Activated CD8-positive, alpha-beta T cell treated with anti-CD3 and anti-CD28 coated beads for 36 hours (primary cell): ENCODE measurements at regions not wholly inside any gene's neighbourhood (a gene's known extent, or its start where the extent isn't known, plus 50 kb on each side); places are given as distances from the start of the nearest gene placed in this dataset.

Experiments
- ATAC-seq: fragments of 200-7000 bp; cut with Tn5 transposase; one replicate; pipeline ENCODE4 v1.10.0; 2021; ENCODE audit warnings: mild to moderate bottlenecking, moderate library complexity
- CTCF ChIA-PET: fragments of 350-600 bp; sonication (Branson Sonifier 250); formaldehyde crosslinking; loops from one replicate; lab custom pipeline; 2021; ENCODE audit warnings: antibody characterized with exemption; lab: Charles Lee
- POLR2A ChIA-PET: fragments of 350-600 bp; sonication (Branson Sonifier 250); formaldehyde crosslinking; loops from one replicate; lab custom pipeline; 2021; ENCODE audit warnings: antibody characterized with exemption; lab: Charles Lee
- DNase-seq: peaks from one replicate; pipeline ENCODE4 v3.0.0-alpha.2; 2020
- H3K27ac Mint-ChIP-seq: one replicate; pipeline ENCODE4 v1.8.0; 2021; ENCODE audit warnings: mild to moderate bottlenecking, mixed read lengths
- H3K27me3 Mint-ChIP-seq: one replicate; pipeline ENCODE4 v1.8.0; 2021; ENCODE audit warnings: mixed read lengths
- H3K36me3 Mint-ChIP-seq: one replicate; pipeline ENCODE4 v1.8.0; 2021; ENCODE audit warnings: low read depth, mixed read lengths
- H3K4me1 Mint-ChIP-seq: one replicate; pipeline ENCODE4 v1.8.0; 2021; ENCODE audit warnings: low read depth, mixed read lengths
- H3K4me3 Mint-ChIP-seq: one replicate; pipeline ENCODE4 v1.8.0; 2021; ENCODE audit warnings: mild to moderate bottlenecking, moderate library complexity, mixed read lengths
- H3K9me3 Mint-ChIP-seq: one replicate; pipeline ENCODE4 v1.8.0; 2021; ENCODE audit warnings: mixed read lengths
- CTCF ChIP-seq: fragments of 200-600 bp; IDR thresholded peaks from one replicate; pipeline ENCODE4 v1.8.0; 2022; ENCODE audit warnings: antibody characterized with exemption, mild to moderate bottlenecking
- intact Hi-C: fragments of 100-400 bp; cut with micrococcal nuclease; formaldehyde crosslinking; loops from one replicate; pipeline ENCODE4 v1.10.0; 2022

GRCh38 chr10:83287374-83287773 is 851.9 kb upstream of the GHITM start:
- Mint-ChIP-seq H3K4me1 (no peaks in the 10 kb centered on the region), H3K9me3 (peaks cover 5% of the 10 kb centered on the region), H3K27me3 (no peaks in the 10 kb centered on the region), H3K36me3 (no peaks in the 10 kb centered on the region), H3K4me3 (no peak overlapping the region), H3K27ac (no peak overlapping the region)
- ATAC-seq (no peak), DNase-seq (no peak)
- POLR2A ChIA-PET, result no interaction called here
- CTCF ChIA-PET, result no interaction called here
- TF ChIP-seq CTCF, result no peak
- intact Hi-C loops, result no loop called here

GRCh38 chr10:83289373-83289772 is 849.9 kb upstream of the GHITM start:
- Mint-ChIP-seq H3K27ac (no peak overlapping the region), H3K27me3 (no peaks in the 10 kb centered on the region), H3K4me3 (no peak overlapping the region), H3K9me3 (peaks cover 8% of the 10 kb centered on the region), H3K36me3 (no peaks in the 10 kb centered on the region), H3K4me1 (no peaks in the 10 kb centered on the region)
- no peak for DNase-seq
- POLR2A ChIA-PET, result no interaction called here
- intact Hi-C loops, result no loop called here
- CTCF ChIA-PET, result no interaction called here
- no peak for ATAC-seq
- TF ChIP-seq CTCF, result no peak

GRCh38 chr10:83289948-83290347 is 849.4 kb upstream of the GHITM start:
- H3K4me1 Mint-ChIP-seq, result no peaks in the 10 kb centered on the region
- no peak for TF ChIP-seq CTCF
- POLR2A ChIA-PET, result no interaction called here

GRCh38 chr10:83301732-83302131 is 837.6 kb upstream of the GHITM start:
- TF ChIP-seq CTCF, result no peak
- intact Hi-C loops, result no loop called here
- Mint-ChIP-seq H3K4me3 (no peak overlapping the region), H3K4me1 (no peaks in the 10 kb centered on the region), H3K27me3 (no peaks in the 10 kb centered on the region), H3K9me3 (peaks cover 5% of the 10 kb centered on the region), H3K36me3 (no peaks in the 10 kb centered on the region), H3K27ac (no peak overlapping the region)
- POLR2A ChIA-PET, result no interaction called here
- DNase-seq, result no peak
- CTCF ChIA-PET, result no interaction called here
- no peak for ATAC-seq

More at GRCh38 chr10:83289948-83290347, 849.4 kb upstream of the GHITM start:
- CTCF ChIA-PET, result no interaction called here
- Mint-ChIP-seq H3K27me3 (no peaks in the 10 kb centered on the region), H3K36me3 (no peaks in the 10 kb centered on the region), H3K4me3 (no peak overlapping the region), H3K27ac (no peak overlapping the region), H3K9me3 (peaks cover 8% of the 10 kb centered on the region)
- DNase-seq, result no peak
- no peak for ATAC-seq
- intact Hi-C loops, result no loop called here

- H3K4me3 Mint-ChIP-seq, result no peak overlapping the region
- POLR2A ChIA-PET, result no interaction called here
- peaks cover 4% of the 10 kb centered on the region for H3K9me3 Mint-ChIP-seq
- ATAC-seq, result no peak
- CTCF ChIA-PET, result no interaction called here
- H3K4me1 Mint-ChIP-seq, result no peaks in the 10 kb centered on the region
- no peak for DNase-seq
- no peak for TF ChIP-seq CTCF
- H3K27me3 Mint-ChIP-seq, result no peaks in the 10 kb centered on the region
- intact Hi-C loops, result no loop called here
- H3K27ac Mint-ChIP-seq, result no peak overlapping the region
- H3K36me3 Mint-ChIP-seq, result no peaks in the 10 kb centered on the region
Observed at GRCh38 chr10:83302623-83303022, 836.7 kb upstream of the GHITM start.
